Fibroblast of the aortic adventitia (primary cell): ENCODE measurements at regions not wholly inside any gene's neighbourhood (a gene's known extent, or its start where the extent isn't known, plus 50 kb on each side); places are given as distances from the start of the nearest gene placed in this dataset.
"Not testable (repeated sequence)": the region's sequence is repeated elsewhere in the genome, so short reads cannot be mapped to it uniquely, and the experiment has no call there.

Source experiments
- DNase-seq: peaks from one replicate; pipeline ENCODE4 v3.0.0-alpha.2; 2010; ENCODE audit warnings: low read depth
- H3K4me3 ChIP-seq: 2 replicates; pipeline ENCODE4 v1.5.1; 2011; ENCODE audit warnings: low read depth, mild to moderate bottlenecking, control low read depth, low read length, moderate library complexity
- TF ChIP-seq, protein P1 (sequence below): IDR thresholded peaks from 2 replicates; pipeline ENCODE4 v1.5.1; 2011; ENCODE audit warnings: mild to moderate bottlenecking, low read length, control low read depth, inconsistent platforms; ENCODE audit not compliant: insufficient read depth

DNA sequence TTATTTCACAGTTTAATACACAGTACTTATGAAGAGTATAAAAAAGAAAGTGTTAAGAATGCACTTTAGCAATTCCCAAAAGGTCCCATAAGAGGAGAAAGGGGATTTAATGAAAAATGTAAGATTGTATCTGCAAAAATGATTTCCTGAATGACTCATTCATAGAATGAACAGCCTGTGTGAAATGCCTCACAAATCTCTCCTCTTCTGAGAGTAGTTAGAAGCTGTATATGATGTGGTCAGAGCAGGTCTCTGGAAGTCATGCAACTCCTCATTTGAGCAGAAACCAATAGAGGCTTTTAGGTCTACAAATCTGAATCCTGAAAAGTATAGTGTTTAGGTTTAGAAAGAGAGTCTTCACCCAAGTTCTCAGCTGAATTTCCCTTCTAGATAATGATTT is 381.3 kb upstream of the INTU start:
- peak; percentile 5 for DNase-seq
- TF ChIP-seq, protein P1, sequence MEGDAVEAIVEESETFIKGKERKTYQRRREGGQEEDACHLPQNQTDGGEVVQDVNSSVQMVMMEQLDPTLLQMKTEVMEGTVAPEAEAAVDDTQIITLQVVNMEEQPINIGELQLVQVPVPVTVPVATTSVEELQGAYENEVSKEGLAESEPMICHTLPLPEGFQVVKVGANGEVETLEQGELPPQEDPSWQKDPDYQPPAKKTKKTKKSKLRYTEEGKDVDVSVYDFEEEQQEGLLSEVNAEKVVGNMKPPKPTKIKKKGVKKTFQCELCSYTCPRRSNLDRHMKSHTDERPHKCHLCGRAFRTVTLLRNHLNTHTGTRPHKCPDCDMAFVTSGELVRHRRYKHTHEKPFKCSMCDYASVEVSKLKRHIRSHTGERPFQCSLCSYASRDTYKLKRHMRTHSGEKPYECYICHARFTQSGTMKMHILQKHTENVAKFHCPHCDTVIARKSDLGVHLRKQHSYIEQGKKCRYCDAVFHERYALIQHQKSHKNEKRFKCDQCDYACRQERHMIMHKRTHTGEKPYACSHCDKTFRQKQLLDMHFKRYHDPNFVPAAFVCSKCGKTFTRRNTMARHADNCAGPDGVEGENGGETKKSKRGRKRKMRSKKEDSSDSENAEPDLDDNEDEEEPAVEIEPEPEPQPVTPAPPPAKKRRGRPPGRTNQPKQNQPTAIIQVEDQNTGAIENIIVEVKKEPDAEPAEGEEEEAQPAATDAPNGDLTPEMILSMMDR = no peak
- no peak overlapping the region for H3K4me3 ChIP-seq

DNA sequence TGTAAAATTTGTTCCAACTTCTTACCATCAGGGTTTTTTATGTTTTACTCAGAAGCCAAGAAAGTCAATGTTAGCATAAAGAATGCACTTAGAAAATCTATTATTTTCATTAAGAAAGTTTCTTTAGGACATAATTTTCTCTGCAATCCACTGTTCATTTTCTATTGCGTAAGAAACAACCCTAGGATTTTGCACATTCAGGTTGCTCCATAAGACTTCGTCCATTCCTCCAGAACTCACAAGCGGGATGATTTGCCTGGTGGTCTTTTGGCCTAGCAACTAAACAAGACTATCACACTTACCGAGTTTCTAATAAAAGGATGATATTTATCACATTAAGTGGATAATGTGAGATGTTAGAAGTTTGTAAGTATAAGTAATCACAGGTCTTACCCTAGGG is 376.3 kb upstream of the INTU start:
- H3K4me3 ChIP-seq = no peak overlapping the region
- TF ChIP-seq, protein P1 = no peak
- no peak for DNase-seq

DNA sequence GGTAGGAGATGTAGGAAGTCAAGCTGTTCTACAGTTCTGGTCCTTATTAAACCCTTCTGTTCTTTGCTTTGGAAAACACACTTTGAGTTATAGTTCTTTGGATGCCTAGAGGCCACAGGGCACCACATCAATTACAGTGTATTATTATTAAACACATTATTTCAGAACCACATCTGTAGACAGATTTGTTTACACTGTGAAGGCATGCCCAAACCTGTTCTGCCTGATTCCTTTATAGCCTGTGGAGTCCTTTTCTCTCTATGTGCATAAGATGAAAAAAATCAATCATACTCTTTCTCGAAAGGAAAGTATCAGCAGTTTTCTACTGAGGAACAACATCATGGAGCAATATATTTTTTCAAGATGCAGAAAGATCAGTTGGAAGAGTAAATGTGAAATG is 371.3 kb upstream of the INTU start:
- H3K4me3 ChIP-seq = no peak overlapping the region
- TF ChIP-seq, protein P1 = no peak
- no peak for DNase-seq

DNA sequence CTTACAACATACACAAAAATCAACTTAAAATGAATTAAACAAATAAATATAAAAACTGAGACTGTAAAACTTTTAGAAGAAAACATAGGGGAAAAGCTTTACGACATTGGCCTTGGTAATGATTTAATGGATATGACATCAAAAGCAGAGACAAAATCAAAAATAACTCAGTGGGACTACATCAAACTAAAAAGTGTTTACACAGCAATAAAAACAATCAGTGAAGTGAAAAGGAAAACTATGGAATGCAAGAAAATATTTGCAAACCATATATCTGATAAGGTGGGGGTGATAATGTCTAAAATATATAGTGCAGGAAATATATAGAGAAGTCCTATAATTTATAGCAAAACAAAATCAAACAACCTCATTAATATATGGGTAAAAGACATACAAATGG is 364.4 kb upstream of the INTU start:
- no peak overlapping the region for H3K4me3 ChIP-seq
- no peak for DNase-seq
- TF ChIP-seq, protein P1 = no peak

DNA sequence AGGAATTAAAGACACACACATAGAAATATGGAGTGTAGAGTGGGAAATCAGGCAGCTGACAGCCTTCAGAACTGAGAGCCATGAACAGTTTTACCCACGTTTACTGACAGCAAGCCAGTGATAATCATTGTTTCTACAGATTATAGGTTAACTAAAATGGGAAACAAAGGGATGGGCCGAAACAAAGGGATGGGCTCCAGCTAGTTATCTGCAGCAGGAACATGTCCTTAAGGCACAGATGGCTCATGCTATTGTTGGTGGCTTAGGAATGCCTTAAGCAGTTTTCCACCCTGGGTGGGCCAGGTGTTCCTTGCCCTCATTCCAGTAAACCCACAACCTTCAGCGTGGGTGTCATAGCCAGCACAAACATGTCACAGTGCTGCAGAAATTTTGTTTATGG is 355.7 kb upstream of the INTU start:
- DNase-seq = not testable (repeated sequence)

DNA sequence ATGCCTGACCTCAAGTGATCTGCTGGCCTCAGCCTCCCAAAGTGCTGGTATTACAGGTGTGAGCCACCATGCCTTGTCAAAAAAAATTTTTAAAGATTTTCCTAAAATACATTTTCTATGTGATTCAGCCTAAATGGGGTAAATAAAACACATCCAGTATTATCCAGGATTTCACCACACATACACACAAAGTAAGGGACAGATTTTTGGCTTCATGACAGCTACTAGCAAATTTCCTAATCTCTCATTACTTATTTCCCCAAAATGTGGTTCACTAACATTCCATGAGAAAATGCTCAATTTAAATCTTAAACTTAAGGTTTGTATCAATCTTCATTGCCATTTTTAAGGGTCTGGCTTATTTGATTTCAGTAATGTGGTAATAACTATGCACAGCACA is 348.5 kb upstream of the INTU start:
- TF ChIP-seq, protein P1 = no peak
- peak; percentile 13 for DNase-seq

More for the DNA sequence above, 355.7 kb upstream of the INTU start:
- H3K4me3 ChIP-seq = not testable (repeated sequence)

DNA sequence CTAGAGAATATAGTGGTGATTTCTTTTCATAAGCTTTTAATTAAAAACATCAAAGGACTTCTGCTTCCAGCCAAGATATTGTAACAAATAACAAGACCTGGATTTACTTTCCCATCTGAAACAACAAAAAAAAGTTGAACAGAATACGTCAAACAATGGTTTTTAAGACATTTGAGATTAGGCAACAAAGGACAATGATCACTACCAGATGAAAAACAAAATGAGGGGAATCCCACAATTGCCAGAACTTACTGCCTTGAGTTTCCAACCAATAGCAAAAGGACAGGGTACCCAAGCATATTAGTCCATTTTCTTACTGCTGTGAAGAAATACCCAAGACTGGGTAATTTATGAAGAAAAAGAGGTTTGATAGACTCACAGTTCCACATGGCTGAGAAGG is 341.4 kb upstream of the INTU start:
- peak; percentile 1 for DNase-seq
- TF ChIP-seq, protein P1 = no peak
- no peak overlapping the region for H3K4me3 ChIP-seq

More for the DNA sequence above, 348.5 kb upstream of the INTU start:
- no peak overlapping the region for H3K4me3 ChIP-seq
